ENCODE measurements at regions not wholly inside any gene's neighbourhood (a gene's known extent, or its start where the extent isn't known, plus 50 kb on each side); places are given as distances from the start of the nearest gene placed in this dataset.
"Not testable (repeated sequence)": the region's sequence is repeated elsewhere in the genome, so short reads cannot be mapped to it uniquely, and the experiment has no call there.

- no peak for DNase-seq (ENCODE audit: low read depth)
- no peak for TF ChIP-seq CTCF (IDR thresholded peaks at IDR 0.05; ENCODE audit: insufficient read depth, low read depth, low read length, missing control alignments)
- no peak overlapping the region for H3K4me3 ChIP-seq (ENCODE audit: low read length)
Measured at GRCh38 chr9:91012933-91013841, 211.6 kb downstream of the SYK start.

- no peak for TF ChIP-seq CTCF (IDR thresholded peaks at IDR 0.05; ENCODE audit: insufficient read depth, low read depth, low read length, missing control alignments)
- DNase-seq (ENCODE audit: low read depth), result no peak
- no peak overlapping the region for H3K4me3 ChIP-seq (ENCODE audit: low read length)
Measured at GRCh38 chr9:91017245-91017644, 215.6 kb downstream of the SYK start.

GRCh38 chr9:91019871-91020270, 218.3 kb downstream of the SYK start:
- not testable (repeated sequence) for H3K4me3 ChIP-seq (ENCODE audit: low read length); DNase-seq (ENCODE audit: low read depth)

GRCh38 chr9:91021656-91022055, 220.0 kb downstream of the SYK start:
- not testable (repeated sequence) for H3K4me3 ChIP-seq (ENCODE audit: low read length); DNase-seq (ENCODE audit: low read depth)

GRCh38 chr9:91023741-91024140, 222.1 kb downstream of the SYK start:
- DNase-seq (ENCODE audit: low read depth), result no peak
- no peak for TF ChIP-seq CTCF (IDR thresholded peaks at IDR 0.05; ENCODE audit: insufficient read depth, low read depth, low read length, missing control alignments)
- no peak overlapping the region for H3K4me3 ChIP-seq (ENCODE audit: low read length)

GRCh38 chr9:91024841-91025240, 223.2 kb downstream of the SYK start:
- no peak for DNase-seq (ENCODE audit: low read depth)
- H3K4me3 ChIP-seq (ENCODE audit: low read length), result no peak overlapping the region
- no peak for TF ChIP-seq CTCF (IDR thresholded peaks at IDR 0.05; ENCODE audit: insufficient read depth, low read depth, low read length, missing control alignments)

- H3K4me3 ChIP-seq (ENCODE audit: low read length), result no peak overlapping the region
- DNase-seq (ENCODE audit: low read depth), result no peak
- no peak for TF ChIP-seq CTCF (IDR thresholded peaks at IDR 0.05; ENCODE audit: insufficient read depth, low read depth, low read length, missing control alignments)
Measured at GRCh38 chr9:91025856-91026255, 224.2 kb downstream of the SYK start.

- DNase-seq (ENCODE audit: low read depth), result no peak
- TF ChIP-seq CTCF (IDR thresholded peaks at IDR 0.05; ENCODE audit: insufficient read depth, low read depth, low read length, missing control alignments), result no peak
- no peak overlapping the region for H3K4me3 ChIP-seq (ENCODE audit: low read length)
Measured at GRCh38 chr9:91026266-91026665, 224.6 kb downstream of the SYK start.

Measured in epithelial cell of esophagus (primary cell).